GM19438 (cell line): ENCODE measurements at regions not wholly inside any gene's neighbourhood (a gene's known extent, or its start where the extent isn't known, plus 50 kb on each side); places are given as distances from the start of the nearest gene placed in this dataset.

Experiments used
- ATAC-seq: cut with Tn5 transposase; IDR thresholded peaks from one replicate; pipeline ENCODE4 v1.9.1; 2021; ENCODE audit warnings: low read depth; ENCODE audit not compliant: unreplicated experiment

DNA sequence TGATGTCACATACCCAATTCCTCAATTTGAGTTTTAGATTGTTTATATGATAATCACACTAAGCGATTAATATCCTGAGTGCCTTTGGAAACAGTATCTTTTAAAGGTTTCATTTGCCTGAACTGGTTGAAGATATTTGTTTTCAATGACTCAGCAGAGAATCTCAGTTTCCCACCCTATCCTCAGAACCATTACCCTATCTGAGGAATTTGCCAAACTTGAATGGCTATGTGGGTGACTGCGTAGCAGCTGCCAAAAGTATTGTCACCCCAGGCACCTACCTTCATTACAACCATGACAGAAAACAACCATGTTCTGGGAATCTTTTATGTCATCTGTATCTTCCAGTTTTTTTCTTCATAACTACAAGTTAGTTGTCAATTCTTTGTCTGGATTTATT lies 440.1 kb upstream of the NBEA start:
- no peak for ATAC-seq

- no peak for ATAC-seq
These were observed 439.4 kb upstream of the NBEA start for GRCh38 chr13:34502621-34503020.

DNA sequence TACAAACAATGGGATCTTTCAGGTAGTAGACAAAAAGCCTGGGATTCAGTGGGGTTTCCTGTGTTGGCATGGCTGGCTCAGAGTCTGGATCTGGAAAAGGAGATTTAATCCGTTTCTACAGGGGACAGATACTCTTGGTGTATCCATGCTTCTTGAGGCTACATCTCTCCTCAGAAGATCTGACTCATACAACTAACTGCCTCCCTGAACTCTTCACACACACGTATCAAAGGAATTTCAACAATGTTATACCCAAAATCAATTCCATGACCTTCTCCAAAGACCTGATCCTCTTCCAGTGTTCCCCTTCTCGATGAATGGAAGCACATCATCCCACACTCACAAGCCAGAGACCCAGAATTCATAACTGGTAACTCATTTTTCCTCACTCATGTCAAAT lies 435.3 kb upstream of the NBEA start:
- no peak for ATAC-seq

- no peak for ATAC-seq
These were observed 434.4 kb upstream of the NBEA start for GRCh38 chr13:34507630-34508029.

DNA sequence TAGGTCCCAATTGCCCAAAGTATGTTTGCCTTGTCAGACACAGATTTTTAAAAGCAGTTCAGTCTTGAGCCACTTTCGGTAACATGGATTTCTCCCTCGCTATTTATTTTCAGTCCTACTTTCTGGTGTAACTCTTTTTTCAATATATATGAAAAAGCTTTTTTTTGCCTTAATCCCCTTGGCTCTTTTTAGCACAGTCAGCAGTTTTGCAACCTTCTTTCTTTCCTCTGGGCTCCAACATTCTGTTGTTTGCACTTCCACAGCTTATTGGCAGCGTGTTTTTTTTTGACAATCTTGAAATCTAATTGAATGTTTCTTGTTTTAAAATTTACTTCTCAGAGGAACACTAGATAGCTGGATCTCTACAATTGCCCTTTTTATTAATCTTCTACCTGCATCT lies 429.3 kb upstream of the NBEA start:
- no peak for ATAC-seq

- no peak for ATAC-seq
These were observed 428.5 kb upstream of the NBEA start for GRCh38 chr13:34513526-34513925.

GRCh38 chr13:34515201-34515600 lies 426.9 kb upstream of the NBEA start:
- ATAC-seq: no peak

DNA sequence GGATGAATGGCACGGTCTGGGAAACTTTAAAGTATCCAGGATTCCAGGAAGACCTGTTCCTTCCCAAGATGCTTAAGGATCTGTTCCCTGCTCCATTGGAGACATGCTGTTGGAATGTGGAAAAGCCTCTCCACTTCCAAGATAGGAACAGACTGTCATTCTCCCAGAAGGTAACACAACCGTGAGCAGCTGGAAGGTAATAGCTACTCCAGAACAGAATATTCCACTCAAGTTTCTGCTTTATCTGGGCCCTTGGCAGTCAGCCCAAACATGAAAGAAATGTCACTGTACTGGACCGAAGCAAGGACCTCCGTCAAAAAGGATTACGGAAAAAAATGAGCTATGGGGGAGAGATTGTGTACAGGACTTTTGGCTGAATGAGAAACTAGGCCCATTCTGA lies 420.9 kb upstream of the NBEA start:
- ATAC-seq: no peak

- no peak for ATAC-seq
These were observed 419.3 kb upstream of the NBEA start for GRCh38 chr13:34522808-34523207.

- no peak for ATAC-seq
These were observed 418.7 kb upstream of the NBEA start for GRCh38 chr13:34523406-34523805.

GRCh38 chr13:34533941-34534340 lies 408.1 kb upstream of the NBEA start:
- no peak for ATAC-seq

DNA sequence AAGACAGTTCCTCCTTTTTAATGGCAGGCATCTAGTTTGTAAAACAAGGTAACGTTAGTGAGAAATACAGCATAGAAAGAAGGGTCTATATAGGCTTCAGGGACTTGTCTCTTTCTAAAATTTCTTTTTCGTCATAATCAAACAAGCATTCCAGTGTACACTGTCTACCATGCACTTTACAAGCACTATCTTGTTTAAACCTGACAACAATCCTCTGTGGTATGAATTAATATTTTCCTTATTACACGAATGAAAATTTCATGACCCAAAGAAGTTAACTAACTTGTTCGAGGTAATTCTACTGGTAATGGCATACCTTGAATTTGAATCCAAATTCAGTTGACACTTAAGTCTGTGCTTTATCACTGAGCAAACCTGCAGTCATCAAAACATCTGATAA lies 399.7 kb upstream of the NBEA start:
- ATAC-seq: no peak

- no peak for ATAC-seq
These were observed 398.2 kb upstream of the NBEA start for GRCh38 chr13:34543836-34544235.

DNA sequence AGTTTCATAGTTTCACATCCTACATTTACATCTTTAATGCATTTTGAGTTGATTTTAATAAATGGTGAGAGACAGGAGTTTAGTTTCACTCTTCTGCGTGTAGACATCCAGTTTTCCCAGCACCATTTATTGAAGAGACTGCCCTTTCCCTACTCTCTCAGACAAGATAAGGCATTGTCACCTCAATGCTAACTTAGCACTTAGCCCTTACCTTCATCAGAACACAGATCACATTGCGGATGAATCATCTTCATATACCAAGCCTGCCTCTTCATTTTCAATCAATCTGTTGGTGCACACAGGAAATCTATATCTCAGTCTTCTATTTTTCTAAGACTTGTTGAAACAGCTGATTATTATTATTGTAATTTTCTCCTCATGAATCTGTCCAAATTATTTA lies 396.6 kb upstream of the NBEA start:
- no peak for ATAC-seq

- ATAC-seq: no peak
These were observed 395.5 kb upstream of the NBEA start for GRCh38 chr13:34546344-34547250.

DNA sequence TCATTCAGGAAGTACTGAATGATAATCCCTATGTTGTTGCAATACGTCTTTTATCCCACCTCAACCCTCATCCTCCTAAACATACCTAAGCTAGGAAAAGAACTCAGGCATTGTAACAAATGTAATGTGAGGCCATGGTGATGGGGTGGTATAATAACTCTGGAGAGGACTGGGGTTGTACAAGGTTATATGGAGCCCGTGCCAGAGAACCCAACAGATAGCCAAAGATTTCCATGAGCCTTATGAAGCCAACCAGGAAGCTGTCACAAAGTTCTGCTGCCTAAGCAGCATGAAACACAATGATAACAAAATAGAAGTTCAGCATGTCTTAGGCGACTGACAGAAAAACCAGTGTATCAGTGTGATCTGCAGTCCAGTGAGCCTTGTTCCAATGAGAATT lies 394.1 kb upstream of the NBEA start:
- no peak for ATAC-seq

DNA sequence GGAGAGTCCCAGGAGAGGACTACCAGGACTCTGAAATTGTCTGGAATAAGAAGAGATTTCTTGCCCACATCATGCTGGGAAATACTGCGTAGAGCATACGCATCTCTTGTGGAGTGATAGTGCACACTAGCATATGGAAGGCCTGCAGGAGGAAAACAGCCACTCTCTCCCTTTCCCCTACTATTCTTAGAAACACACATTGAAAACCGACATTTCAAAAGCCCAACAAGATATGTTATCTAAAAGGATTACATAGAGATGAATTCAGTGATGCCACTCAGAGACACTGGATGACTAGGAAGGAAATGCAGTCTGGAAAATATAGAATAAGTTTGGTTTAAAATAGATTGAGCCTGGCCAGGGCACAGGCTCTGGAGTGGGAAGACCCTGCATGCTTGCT lies 388.7 kb upstream of the NBEA start:
- no peak for ATAC-seq

GRCh38 chr13:34555988-34556387 lies 386.1 kb upstream of the NBEA start:
- no peak for ATAC-seq

- no peak for ATAC-seq
These were observed 381.0 kb upstream of the NBEA start for GRCh38 chr13:34561033-34561432.

DNA sequence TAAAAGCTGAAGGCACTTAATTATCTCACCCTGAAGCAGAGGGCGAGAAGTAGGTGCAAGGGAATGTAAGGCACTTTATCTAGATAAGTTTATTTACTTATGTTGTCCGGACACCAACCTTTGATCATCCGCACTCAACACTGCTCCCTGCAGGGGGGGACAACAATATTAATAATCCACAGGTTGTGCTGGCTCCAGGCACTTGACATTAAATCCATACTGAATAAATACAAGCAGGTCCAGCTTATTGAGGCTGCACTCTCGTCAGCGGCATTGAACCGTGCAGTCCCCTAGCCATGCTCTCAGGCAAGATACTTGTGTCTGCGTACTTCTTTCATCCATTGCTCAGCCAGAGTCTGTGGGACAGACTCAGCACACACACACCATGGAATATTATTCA lies 374.5 kb upstream of the NBEA start:
- ATAC-seq: no peak

- ATAC-seq: no peak
These were observed 371.2 kb upstream of the NBEA start for GRCh38 chr13:34570698-34571353.

DNA sequence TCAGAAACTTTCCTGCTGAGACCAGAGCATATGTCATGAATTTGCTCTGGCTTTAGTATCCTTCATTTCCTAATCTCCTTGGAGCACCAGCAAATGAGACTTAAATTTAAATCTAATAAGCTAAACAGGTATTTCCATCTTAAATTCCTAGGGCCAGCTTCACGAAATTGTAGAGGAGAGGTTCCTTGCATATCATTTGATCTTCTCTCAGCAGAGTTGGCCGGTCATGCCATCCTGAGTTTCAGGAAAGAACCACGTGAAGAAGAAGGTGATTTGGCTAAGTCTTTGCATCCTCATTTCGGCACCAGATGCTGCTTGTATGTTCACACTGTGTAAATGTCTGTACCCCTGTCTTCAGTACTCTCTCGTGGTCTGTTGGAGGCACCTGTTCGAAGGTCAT lies 370.4 kb upstream of the NBEA start:
- no peak for ATAC-seq
